H1 (cell line): ENCODE measurements at regions not wholly inside any gene's neighbourhood (a gene's known extent, or its start where the extent isn't known, plus 50 kb on each side); places are given as distances from the start of the nearest gene placed in this dataset.

ENCODE experiments used
- CTCF ChIA-PET: fragments of 300-600 bp; sonication (Branson Sonifier 250); formaldehyde crosslinking; loops from one replicate; lab custom pipeline; 2021; ENCODE audit not compliant: partially characterized antibody; lab: Charles Lee
- POLR2A ChIA-PET: fragments of 300-600 bp; sonication (Branson Sonifier 250); formaldehyde crosslinking; loops from one replicate; lab custom pipeline; 2021; ENCODE audit warnings: inconsistent platforms; ENCODE audit not compliant: partially characterized antibody; lab: Charles Lee
- DNase-seq, 2 experiments: peaks; one replicate each; pipeline versions ENCODE4 v3.0.0 to v3.0.0-alpha.2; 2010 to 2022; ENCODE audit warnings: low spot score in 2 of 2, low read depth in 1 of 2, mixed read lengths in 1 of 2
- FAIRE-seq: peaks from 2 replicates; lab custom pipeline; 2011; peaks lifted over from hg19 to GRCh38; lab: Jason Lieb, UNC
- H2AFZ ChIP-seq: 2 replicates; pipeline ENCODE4 v1.8.1; 2012; ENCODE audit warnings: low read length, inconsistent platforms
- H2AK5ac ChIP-seq: 2 replicates; pipeline ENCODE4 v1.6.1; 2013; ENCODE audit warnings: low read depth, low read length
- H2BK120ac ChIP-seq: replicated peaks from 2 replicates; pipeline ENCODE3; 2013; ENCODE audit warnings: low read depth, low read length, inconsistent platforms
- H2BK12ac ChIP-seq: 2 replicates; pipeline ENCODE4 v1.6.1; 2013; ENCODE audit warnings: low read depth, low read length
- H2BK15ac ChIP-seq: 2 replicates; pipeline ENCODE4 v1.6.1; 2013; ENCODE audit warnings: low read length
- H2BK20ac ChIP-seq: 2 replicates; pipeline ENCODE4 v1.6.1; 2013; ENCODE audit warnings: low read length
- H2BK5ac ChIP-seq: 2 replicates; pipeline ENCODE4 v1.6.1; 2013; ENCODE audit warnings: low read depth, low read length
- H3K14ac ChIP-seq: 2 replicates; pipeline ENCODE4 v1.6.1; 2013; ENCODE audit warnings: inconsistent platforms; ENCODE audit not compliant: insufficient read length
- H3K18ac ChIP-seq: 2 replicates; pipeline ENCODE4 v1.6.1; 2013; ENCODE audit warnings: low read length; ENCODE audit errors: extremely low read depth
- H3K23ac ChIP-seq: 2 replicates; pipeline ENCODE4 v1.6.1; 2013; ENCODE audit warnings: inconsistent platforms; ENCODE audit not compliant: insufficient read length
- H3K23me2 ChIP-seq: 2 replicates; pipeline ENCODE4 v1.6.1; 2013; ENCODE audit warnings: low read depth, low read length
- H3K27ac ChIP-seq: 2 replicates; pipeline ENCODE4 v1.6.1; 2011; ENCODE audit warnings: low read depth, low read length, inconsistent platforms
- H3K27me3 ChIP-seq, 4 experiments: replicated peaks in 1 of 4; 1 replicate in 1 of 4; 2 replicates in 3 of 4; pipeline versions ENCODE4 v1.6.1 to v1.8.1; 2011 to 2013; ENCODE audit warnings: low read length in 3 of 4, mild to moderate bottlenecking in 3 of 4, inconsistent platforms in 2 of 4, mixed read lengths in 2 of 4, moderate library complexity in 1 of 4; ENCODE audit not compliant: control insufficient read depth in 3 of 4, insufficient read depth in 3 of 4; ENCODE audit errors: extremely low read depth in 1 of 4
- H3K36me3 ChIP-seq, 4 experiments: 2 replicates each; pipeline versions ENCODE4 v1.6.1 to v1.8.1; 2011 to 2013; ENCODE audit warnings: mild to moderate bottlenecking in 4 of 4, low read length in 3 of 4, moderate library complexity in 2 of 4, control low read depth in 1 of 4, inconsistent platforms in 1 of 4; ENCODE audit not compliant: insufficient read depth in 4 of 4, control insufficient read depth in 2 of 4
- H3K4ac ChIP-seq: replicated peaks from 2 replicates; pipeline ENCODE3; 2013; ENCODE audit warnings: low read length, low read depth, mixed read lengths, inconsistent platforms; ENCODE audit not compliant: insufficient read length
- H3K4me1 ChIP-seq, 4 experiments: replicated peaks in 1 of 4; 1 replicate in 1 of 4; 2 replicates in 3 of 4; pipeline versions ENCODE4 v1.6.1 to v1.8.1; 2011 to 2013; ENCODE audit warnings: low read length in 3 of 4, inconsistent platforms in 2 of 4, mixed read lengths in 1 of 4; ENCODE audit not compliant: insufficient read depth in 4 of 4, control insufficient read depth in 3 of 4
- H3K4me2 ChIP-seq, 2 experiments: 2 replicates each; pipeline versions ENCODE4 v1.6.1 to v1.8.1; 2011 to 2013; ENCODE audit warnings: low read depth in 2 of 2, low read length in 2 of 2, control low read depth in 1 of 2, inconsistent platforms in 1 of 2, mild to moderate bottlenecking in 1 of 2; ENCODE audit not compliant: insufficient read depth in 1 of 2
- H3K4me3 ChIP-seq, 4 experiments: fragments of 200-600, 300-600 bp in 1 of 4; sonication (generic), shearing (Covaris generic), sonication (Bioruptor Twin) in 1 of 4; 2 replicates each; pipeline versions ENCODE4 v1.5.1 to v1.8.1; 2011 to 2016; ENCODE audit warnings: low read length in 4 of 4, low read depth in 3 of 4, control low read depth in 2 of 4, inconsistent platforms in 2 of 4, mild to moderate bottlenecking in 2 of 4, mixed read lengths in 1 of 4, moderate library complexity in 1 of 4; ENCODE audit not compliant: insufficient read depth in 2 of 4; ENCODE audit errors: extremely low read depth in 1 of 4
- H3K56ac ChIP-seq: replicated peaks from 2 replicates; pipeline ENCODE3; 2013; ENCODE audit warnings: low read depth, mild to moderate bottlenecking, mixed read lengths, low read length, inconsistent platforms; ENCODE audit not compliant: insufficient read length
- H3K79me1 ChIP-seq: 2 replicates; pipeline ENCODE4 v1.6.1; 2013; ENCODE audit warnings: low read depth, low read length, control low read depth
- H3K79me2 ChIP-seq, 2 experiments: 2 replicates each; pipeline versions ENCODE4 v1.6.1 to v1.8.1; 2012 to 2013; ENCODE audit warnings: low read length in 2 of 2, mild to moderate bottlenecking in 2 of 2, inconsistent platforms in 1 of 2; ENCODE audit not compliant: insufficient read depth in 2 of 2, control insufficient read depth in 1 of 2
- H3K9ac ChIP-seq, 4 experiments: replicated peaks in 1 of 4; 1 replicate in 1 of 4; 2 replicates in 3 of 4; pipeline versions ENCODE4 v1.6.1 to v1.8.1; 2011 to 2013; ENCODE audit warnings: low read depth in 3 of 4, low read length in 3 of 4, control low read depth in 2 of 4, mild to moderate bottlenecking in 2 of 4, moderate library complexity in 2 of 4, inconsistent platforms in 1 of 4; ENCODE audit errors: extremely low read depth in 1 of 4
- H3K9me3 ChIP-seq, 2 experiments: 2 replicates each; pipeline versions ENCODE4 v1.6.1 to v1.8.1; 2012 to 2013; ENCODE audit warnings: mild to moderate bottlenecking in 2 of 2, moderate library complexity in 2 of 2, control low read depth in 1 of 2, inconsistent platforms in 1 of 2, low read depth in 1 of 2, low read length in 1 of 2, mixed read lengths in 1 of 2; ENCODE audit not compliant: insufficient read depth in 2 of 2
- H4K20me1 ChIP-seq, 2 experiments: replicated peaks in 1 of 2; 2 replicates each; pipeline versions ENCODE3 to v1.8.1; 2011 to 2013; ENCODE audit warnings: inconsistent platforms in 2 of 2, low read length in 2 of 2, mild to moderate bottlenecking in 1 of 2; ENCODE audit not compliant: insufficient read depth in 2 of 2, control insufficient read depth in 1 of 2
- H4K5ac ChIP-seq: 2 replicates; pipeline ENCODE4 v1.6.1; 2013; ENCODE audit warnings: low read length, low read depth, mixed read lengths, inconsistent platforms; ENCODE audit not compliant: insufficient read length
- H4K8ac ChIP-seq: 2 replicates; pipeline ENCODE4 v1.8.0; 2013; ENCODE audit warnings: mild to moderate bottlenecking, moderate library complexity, low read length, inconsistent platforms; ENCODE audit not compliant: insufficient read depth; ENCODE audit errors: extremely low read depth
- H4K91ac ChIP-seq: replicated peaks from 2 replicates; pipeline ENCODE3; 2013; ENCODE audit warnings: low read length, mixed read lengths, inconsistent platforms; ENCODE audit not compliant: insufficient read length
- RAD21 ChIP-seq, 2 experiments: IDR thresholded peaks in 1 of 2; conservative IDR thresholded peaks in 1 of 2; 2 replicates each; pipeline ENCODE4 v1.6.1; 2011; ENCODE audit warnings: low read depth in 2 of 2, low read length in 2 of 2, improper control_type of control experiment in 1 of 2, inconsistent platforms in 1 of 2, mild to moderate bottlenecking in 1 of 2, moderate library complexity in 1 of 2
- RBBP5 ChIP-seq: IDR thresholded peaks from 2 replicates; pipeline ENCODE4 v1.7.1; 2012; ENCODE audit warnings: low read depth, mild to moderate bottlenecking, inconsistent platforms, low read length, moderate library complexity, borderline replicate concordance
- SP2 ChIP-seq: IDR thresholded peaks from 2 replicates; pipeline ENCODE4 v1.6.1; 2012; ENCODE audit warnings: mild to moderate bottlenecking, low read length, inconsistent platforms
- WGBS, 2 experiments: shearing (Covaris generic) in 1 of 2; methylation state at CpG; one replicate each; pipeline versions ENCODE4 v1.1.6 to v1.1.7; 2013 to 2015; ENCODE audit warnings: low lambda C conversion rate in 2 of 2, mixed read lengths in 2 of 2, inconsistent platforms in 1 of 2, low coverage in 1 of 2, missing lambda C conversion rate in 1 of 2; ENCODE audit not compliant: insufficient replicate concordance in 2 of 2, insufficient coverage in 1 of 2, insufficient read length in 1 of 2; ENCODE audit errors: extremely low coverage in 1 of 2, missing lambda C conversion rate in 1 of 2; 5-methylcytosine and 5-hydroxymethylcytosine counted together

DNA sequence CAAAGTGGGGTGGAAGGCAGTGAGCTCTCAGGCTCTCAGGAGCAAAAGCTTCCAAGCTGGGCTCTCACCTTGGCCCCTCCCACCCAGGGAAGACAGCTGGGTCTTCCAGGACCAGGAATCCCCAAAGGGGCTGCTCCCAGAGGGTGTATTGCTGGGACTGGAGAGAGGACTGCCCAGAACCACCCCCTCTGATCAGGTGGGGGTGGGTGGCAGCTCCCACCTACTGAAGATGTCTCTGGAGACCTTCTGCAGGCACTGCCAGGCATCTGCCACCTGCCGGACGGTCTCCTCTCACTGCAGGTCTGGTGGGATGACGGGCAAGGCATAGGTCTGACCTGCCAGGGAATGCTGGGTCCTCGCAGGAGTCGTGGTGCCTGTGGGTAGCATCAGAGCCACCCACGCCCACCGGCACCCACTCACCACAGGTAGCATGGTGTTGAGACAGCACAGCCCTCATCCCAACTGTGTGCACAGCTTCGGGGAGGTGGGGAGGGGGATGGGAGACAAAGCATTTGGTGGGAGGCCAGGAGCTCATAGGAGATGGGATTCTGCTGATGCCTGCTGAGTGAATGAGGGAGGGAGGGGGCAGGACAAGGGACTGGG is 103.2 kb downstream of the SINHCAF start:
- DNase-seq, result no peak
- no peak overlapping the region for H2BK15ac ChIP-seq
- H3K4ac ChIP-seq, result no peak overlapping the region
- no peak overlapping the region for H2BK20ac ChIP-seq
- H3K23ac ChIP-seq, result no peak overlapping the region
- ChIA-PET CTCF (interaction anchor here (1.1 to 20.4 kb wide), 5 partner anchors 10 to 49 kb away, joined by 4 to 231 read pairs (median 4); no protein-coding TSS in a partner anchor), POLR2A (interaction anchor here (1.3 kb wide), 1 partner anchor 10 kb away, joined by 3 read pairs; no protein-coding TSS in a partner anchor)
- H2AK5ac ChIP-seq, result no peak overlapping the region
- H4K8ac ChIP-seq, result no peak overlapping the region
- no peak overlapping the region for H3K9ac ChIP-seq
- 71% methylated on average over 8 of the region's 8 CpGs; no CpG with 5 or more reads in 1 of the 2 experiments for WGBS, 2 experiments
- no peak overlapping the region for H3K27ac ChIP-seq
- no peaks in the 10 kb centered on the region for H3K79me2 ChIP-seq
- no peak overlapping the region for H4K91ac ChIP-seq
- H3K4me3 ChIP-seq, result no peak overlapping the region
- TF ChIP-seq SP2 (no peak), RBBP5 (no peak), RAD21 (IDR thresholded peaks at IDR 0.05 in 1 of 2, conservative IDR thresholded peaks at IDR 0.05 in 1 of 2; ENCODE audit: low read depth in 2 of 2, low read length in 2 of 2) (0 out of 4 replicates have a peak, but pooled peaks of 1 of the 2 experiments have one; percentile 1)
- H3K9me3 ChIP-seq, result no peaks in the 10 kb centered on the region
- H3K56ac ChIP-seq, result no peak overlapping the region
- H2AFZ ChIP-seq, result no peak overlapping the region
- FAIRE-seq, result no peak
- H4K20me1 ChIP-seq, result no peaks in the 10 kb centered on the region
- H2BK5ac ChIP-seq, result no peak overlapping the region
- H3K18ac ChIP-seq, result no peak overlapping the region
- H2BK120ac ChIP-seq, result no peak overlapping the region
- no peak overlapping the region for H2BK12ac ChIP-seq
- no peak overlapping the region for H4K5ac ChIP-seq
- no peaks in the 10 kb centered on the region for H3K23me2 ChIP-seq
- no peak overlapping the region for H3K4me2 ChIP-seq
- H3K14ac ChIP-seq, result no peak overlapping the region
- H3K79me1 ChIP-seq, result no peaks in the 10 kb centered on the region
- no peaks in the 10 kb centered on the region for H3K36me3 ChIP-seq
- peaks cover 8 to 22% (median 11%) of the 10 kb centered on the region in 4 experiments for H3K4me1 ChIP-seq
- H3K27me3 ChIP-seq, result peaks cover 0 to 10% (median 3%) of the 10 kb centered on the region in 4 experiments; a peak in 4 of 7 replicates
